Smooth muscle cell (in vitro differentiated cells): ENCODE measurements at regions not wholly inside any gene's neighbourhood (a gene's known extent, or its start where the extent isn't known, plus 50 kb on each side); places are given as distances from the start of the nearest gene placed in this dataset.

Source experiments
- DNase-seq: peaks from one replicate; lab custom pipeline; 2025; ENCODE audit not compliant: unreplicated experiment; lab: John Stamatoyannopoulos, UW
- H2AFZ ChIP-seq: fragments of 200-600 bp; sonication (generic); 2 replicates; pipeline ENCODE4 v1.6.0; 2016; ENCODE audit warnings: antibody characterized with exemption, low read depth, mild to moderate bottlenecking
- H3F3A ChIP-seq: fragments of 200-600 bp; sonication (generic); 2 replicates; pipeline ENCODE4 v1.6.0; 2017; ENCODE audit warnings: antibody characterized with exemption, low read depth
- H3K27ac ChIP-seq: fragments of 200-600 bp; sonication (generic); 2 replicates; pipeline ENCODE4 v1.5.1; 2016; ENCODE audit warnings: low read depth, mild to moderate bottlenecking
- H3K27me3 ChIP-seq: fragments of 200-600 bp; sonication (generic); 2 replicates; pipeline ENCODE4 v1.6.1; 2016; ENCODE audit warnings: low read depth, mild to moderate bottlenecking
- H3K36me3 ChIP-seq: fragments of 200-600 bp; sonication (generic); 2 replicates; pipeline ENCODE4 v1.5.1; 2016; ENCODE audit warnings: low read depth
- H3K4me1 ChIP-seq: fragments of 200-600 bp; sonication (generic); 2 replicates; pipeline ENCODE4 v1.5.1; 2016; ENCODE audit warnings: low read depth
- H3K4me2 ChIP-seq: fragments of 200-600 bp; sonication (generic); 2 replicates; pipeline ENCODE4 v1.6.0; 2016; ENCODE audit warnings: mild to moderate bottlenecking
- H3K4me3 ChIP-seq: fragments of 200-600 bp; sonication (generic); 2 replicates; pipeline ENCODE4 v1.5.1; 2016; ENCODE audit warnings: mild to moderate bottlenecking
- H3K79me2 ChIP-seq: fragments of 200-600 bp; sonication (generic); 2 replicates; pipeline ENCODE4 v1.6.0; 2016; ENCODE audit warnings: low read depth, mild to moderate bottlenecking
- H3K9ac ChIP-seq: fragments of 200-600 bp; sonication (generic); 2 replicates; pipeline ENCODE4 v1.6.0; 2016; ENCODE audit warnings: low read depth
- H3K9me3 ChIP-seq: fragments of 200-600 bp; sonication (generic); replicated peaks from 2 replicates; pipeline ENCODE4 v1.5.1; 2016; ENCODE audit warnings: low read depth
- H4K20me1 ChIP-seq: fragments of 200-600 bp; sonication (generic); 2 replicates; pipeline ENCODE4 v1.6.0; 2016; ENCODE audit warnings: low read depth
- WGBS: methylation state at CpG from one replicate; pipeline ENCODE4 v1.1.7; 2016; ENCODE audit warnings: low lambda C conversion rate; 5-methylcytosine and 5-hydroxymethylcytosine counted together
- TF ChIP-seq, protein P1 (sequence below): fragments of 200-600 bp; sonication (generic); IDR thresholded peaks from 2 replicates; pipeline ENCODE4 v1.5.1; 2017; ENCODE audit warnings: borderline replicate concordance, mild to moderate bottlenecking, antibody characterized with exemption; ENCODE audit not compliant: insufficient read depth, poor library complexity, severe bottlenecking

DNA sequence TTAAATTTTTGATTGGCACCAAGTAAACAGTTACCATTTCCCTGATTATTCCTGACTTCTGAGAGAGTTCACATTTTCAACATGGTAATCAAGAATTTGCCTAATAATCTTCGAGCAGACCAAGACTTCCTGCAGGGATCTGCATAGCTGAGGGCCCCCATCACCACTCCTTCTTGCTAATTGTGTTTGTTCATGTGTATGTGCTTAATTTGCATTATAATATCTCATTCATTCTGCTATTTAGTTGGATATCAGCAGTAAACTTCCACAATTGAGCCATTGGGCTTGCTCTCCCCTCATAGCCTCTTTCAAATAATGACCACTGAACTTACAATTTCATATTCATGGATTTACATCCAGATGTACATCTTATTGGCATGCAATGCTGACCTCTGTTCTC is 292.5 kb downstream of the SPATA18 start:
- 71% methylated on average over 1 of the region's 1 CpG for WGBS
- Histone ChIP-seq H3K4me1 (no peaks in the 10 kb centered on the region), H3K36me3 (no peaks in the 10 kb centered on the region), H4K20me1 (no peaks in the 10 kb centered on the region), H3K27ac (no peak overlapping the region), H3K79me2 (no peaks in the 10 kb centered on the region), H3K9ac (no peak overlapping the region), H3F3A (no peaks in the 10 kb centered on the region), H3K4me3 (no peak overlapping the region), H3K4me2 (no peak overlapping the region), H2AFZ (no peak overlapping the region), H3K9me3 (no peaks in the 10 kb centered on the region), H3K27me3 (no peaks in the 10 kb centered on the region)
- DNase-seq: no peak
- TF ChIP-seq, protein P1, sequence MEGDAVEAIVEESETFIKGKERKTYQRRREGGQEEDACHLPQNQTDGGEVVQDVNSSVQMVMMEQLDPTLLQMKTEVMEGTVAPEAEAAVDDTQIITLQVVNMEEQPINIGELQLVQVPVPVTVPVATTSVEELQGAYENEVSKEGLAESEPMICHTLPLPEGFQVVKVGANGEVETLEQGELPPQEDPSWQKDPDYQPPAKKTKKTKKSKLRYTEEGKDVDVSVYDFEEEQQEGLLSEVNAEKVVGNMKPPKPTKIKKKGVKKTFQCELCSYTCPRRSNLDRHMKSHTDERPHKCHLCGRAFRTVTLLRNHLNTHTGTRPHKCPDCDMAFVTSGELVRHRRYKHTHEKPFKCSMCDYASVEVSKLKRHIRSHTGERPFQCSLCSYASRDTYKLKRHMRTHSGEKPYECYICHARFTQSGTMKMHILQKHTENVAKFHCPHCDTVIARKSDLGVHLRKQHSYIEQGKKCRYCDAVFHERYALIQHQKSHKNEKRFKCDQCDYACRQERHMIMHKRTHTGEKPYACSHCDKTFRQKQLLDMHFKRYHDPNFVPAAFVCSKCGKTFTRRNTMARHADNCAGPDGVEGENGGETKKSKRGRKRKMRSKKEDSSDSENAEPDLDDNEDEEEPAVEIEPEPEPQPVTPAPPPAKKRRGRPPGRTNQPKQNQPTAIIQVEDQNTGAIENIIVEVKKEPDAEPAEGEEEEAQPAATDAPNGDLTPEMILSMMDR: no peak

- Histone ChIP-seq H3K4me3 (no peak overlapping the region), H3K4me1 (no peaks in the 10 kb centered on the region), H3K9ac (no peak overlapping the region), H3K9me3 (no peaks in the 10 kb centered on the region), H3K4me2 (no peak overlapping the region), H3K27me3 (no peaks in the 10 kb centered on the region), H4K20me1 (no peaks in the 10 kb centered on the region), H3K36me3 (no peaks in the 10 kb centered on the region), H3K79me2 (no peaks in the 10 kb centered on the region), H3K27ac (no peak overlapping the region), H2AFZ (no peak overlapping the region), H3F3A (no peaks in the 10 kb centered on the region)
- DNase-seq: no peak
- WGBS: 89% methylated on average over 1 of the region's 1 CpG
- TF ChIP-seq, protein P1: no peak
Observed at GRCh38 chr4:52350926-52351325, 299.8 kb downstream of the SPATA18 start.

- no peaks in the 10 kb centered on the region for H3K27me3 ChIP-seq
- no peak for DNase-seq
- H3K4me2 ChIP-seq: no peak overlapping the region
- no peak overlapping the region for H3K27ac ChIP-seq
- TF ChIP-seq, protein P1: no peak
- H3K36me3 ChIP-seq: no peaks in the 10 kb centered on the region
- H3K9ac ChIP-seq: no peak overlapping the region
- no peak overlapping the region for H3K4me3 ChIP-seq
- 92% methylated on average over 9 of the region's 9 CpGs for WGBS
- H3K79me2 ChIP-seq: no peaks in the 10 kb centered on the region
- H2AFZ ChIP-seq: no peak overlapping the region
- no peaks in the 10 kb centered on the region for H4K20me1 ChIP-seq
- H3K4me1 ChIP-seq: no peaks in the 10 kb centered on the region
- no peaks in the 10 kb centered on the region for H3F3A ChIP-seq
- no peaks in the 10 kb centered on the region for H3K9me3 ChIP-seq
Observed at GRCh38 chr4:52358366-52358765, 300.7 kb downstream of the USP46 start.

- Histone ChIP-seq H3K79me2 (no peaks in the 10 kb centered on the region), H3K4me2 (no peak overlapping the region), H2AFZ (peak overlapping the region; percentile 78), H3K27ac (no peak overlapping the region), H3K9me3 (no peaks in the 10 kb centered on the region), H3K9ac (no peak overlapping the region), H3K4me3 (no peak overlapping the region), H3K36me3 (no peaks in the 10 kb centered on the region), H3F3A (no peaks in the 10 kb centered on the region), H4K20me1 (no peaks in the 10 kb centered on the region), H3K4me1 (no peaks in the 10 kb centered on the region), H3K27me3 (no peaks in the 10 kb centered on the region)
- TF ChIP-seq, protein P1: no peak
- 60% methylated on average over 1 of the region's 1 CpG for WGBS
- no peak for DNase-seq
Observed at GRCh38 chr4:52358883-52359321, 300.2 kb downstream of the USP46 start.
